ENCODE measurements at regions not wholly inside any gene's neighbourhood (a gene's known extent, or its start where the extent isn't known, plus 50 kb on each side); places are given as distances from the start of the nearest gene placed in this dataset.

DNA sequence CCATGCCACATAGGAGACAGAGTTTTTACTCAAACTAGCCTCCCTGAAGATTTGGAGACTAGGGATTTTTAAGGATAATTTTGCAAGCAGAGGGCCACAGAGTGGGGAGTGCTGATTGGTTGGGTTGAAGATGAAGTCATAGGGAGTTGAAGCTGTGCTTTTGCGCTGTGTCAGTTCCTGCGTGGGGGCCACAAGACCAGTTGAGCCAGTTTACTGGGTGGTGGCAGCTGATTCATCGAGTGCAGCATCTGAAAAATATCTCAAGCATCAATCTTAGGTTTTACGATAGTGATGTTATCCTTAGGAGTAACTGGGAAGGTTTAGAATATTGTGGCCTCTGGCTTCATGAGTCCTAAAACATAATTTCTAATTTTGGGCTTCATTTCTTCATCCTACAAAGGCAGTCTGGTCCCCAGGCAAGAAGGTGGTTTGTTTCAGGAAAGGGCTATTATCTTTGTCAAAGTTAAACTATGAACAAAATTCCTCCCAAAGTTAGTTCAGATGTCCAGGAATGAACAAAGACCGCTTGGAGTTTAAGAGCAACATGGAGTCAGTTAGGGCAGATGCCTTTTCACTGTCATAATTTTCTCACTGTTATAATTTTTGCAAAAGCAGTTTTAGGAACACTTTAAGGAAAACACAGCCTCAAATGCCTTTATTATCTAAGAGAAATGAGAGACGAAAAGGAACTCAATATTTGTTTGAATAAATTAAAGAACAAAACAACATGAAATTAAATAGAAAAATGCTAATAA lies 960.8 kb upstream of the PRKX start:
- TF ChIP-seq, protein P1, sequence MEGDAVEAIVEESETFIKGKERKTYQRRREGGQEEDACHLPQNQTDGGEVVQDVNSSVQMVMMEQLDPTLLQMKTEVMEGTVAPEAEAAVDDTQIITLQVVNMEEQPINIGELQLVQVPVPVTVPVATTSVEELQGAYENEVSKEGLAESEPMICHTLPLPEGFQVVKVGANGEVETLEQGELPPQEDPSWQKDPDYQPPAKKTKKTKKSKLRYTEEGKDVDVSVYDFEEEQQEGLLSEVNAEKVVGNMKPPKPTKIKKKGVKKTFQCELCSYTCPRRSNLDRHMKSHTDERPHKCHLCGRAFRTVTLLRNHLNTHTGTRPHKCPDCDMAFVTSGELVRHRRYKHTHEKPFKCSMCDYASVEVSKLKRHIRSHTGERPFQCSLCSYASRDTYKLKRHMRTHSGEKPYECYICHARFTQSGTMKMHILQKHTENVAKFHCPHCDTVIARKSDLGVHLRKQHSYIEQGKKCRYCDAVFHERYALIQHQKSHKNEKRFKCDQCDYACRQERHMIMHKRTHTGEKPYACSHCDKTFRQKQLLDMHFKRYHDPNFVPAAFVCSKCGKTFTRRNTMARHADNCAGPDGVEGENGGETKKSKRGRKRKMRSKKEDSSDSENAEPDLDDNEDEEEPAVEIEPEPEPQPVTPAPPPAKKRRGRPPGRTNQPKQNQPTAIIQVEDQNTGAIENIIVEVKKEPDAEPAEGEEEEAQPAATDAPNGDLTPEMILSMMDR (IDR thresholded peaks at IDR 0.05), result no peak
- no peak for TF ChIP-seq POLR2A (IDR thresholded peaks at IDR 0.05)

Data from lower leg skin (tissue), 3 donors.